Smooth muscle cell (in vitro differentiated cells): ENCODE measurements at regions not wholly inside any gene's neighbourhood (a gene's known extent, or its start where the extent isn't known, plus 50 kb on each side); places are given as distances from the start of the nearest gene placed in this dataset.

ENCODE experiments used
- DNase-seq: peaks from one replicate; lab custom pipeline; 2025; ENCODE audit not compliant: unreplicated experiment; lab: John Stamatoyannopoulos, UW
- H2AFZ ChIP-seq: fragments of 200-600 bp; sonication (generic); 2 replicates; pipeline ENCODE4 v1.6.0; 2016; ENCODE audit warnings: antibody characterized with exemption, low read depth, mild to moderate bottlenecking
- H3F3A ChIP-seq: fragments of 200-600 bp; sonication (generic); 2 replicates; pipeline ENCODE4 v1.6.0; 2017; ENCODE audit warnings: antibody characterized with exemption, low read depth
- H3K27ac ChIP-seq: fragments of 200-600 bp; sonication (generic); 2 replicates; pipeline ENCODE4 v1.5.1; 2016; ENCODE audit warnings: low read depth, mild to moderate bottlenecking
- H3K27me3 ChIP-seq: fragments of 200-600 bp; sonication (generic); 2 replicates; pipeline ENCODE4 v1.6.1; 2016; ENCODE audit warnings: low read depth, mild to moderate bottlenecking
- H3K36me3 ChIP-seq: fragments of 200-600 bp; sonication (generic); 2 replicates; pipeline ENCODE4 v1.5.1; 2016; ENCODE audit warnings: low read depth
- H3K4me1 ChIP-seq: fragments of 200-600 bp; sonication (generic); 2 replicates; pipeline ENCODE4 v1.5.1; 2016; ENCODE audit warnings: low read depth
- H3K4me2 ChIP-seq: fragments of 200-600 bp; sonication (generic); 2 replicates; pipeline ENCODE4 v1.6.0; 2016; ENCODE audit warnings: mild to moderate bottlenecking
- H3K4me3 ChIP-seq: fragments of 200-600 bp; sonication (generic); 2 replicates; pipeline ENCODE4 v1.5.1; 2016; ENCODE audit warnings: mild to moderate bottlenecking
- H3K79me2 ChIP-seq: fragments of 200-600 bp; sonication (generic); 2 replicates; pipeline ENCODE4 v1.6.0; 2016; ENCODE audit warnings: low read depth, mild to moderate bottlenecking
- H3K9ac ChIP-seq: fragments of 200-600 bp; sonication (generic); 2 replicates; pipeline ENCODE4 v1.6.0; 2016; ENCODE audit warnings: low read depth
- H3K9me3 ChIP-seq: fragments of 200-600 bp; sonication (generic); replicated peaks from 2 replicates; pipeline ENCODE4 v1.5.1; 2016; ENCODE audit warnings: low read depth
- H4K20me1 ChIP-seq: fragments of 200-600 bp; sonication (generic); 2 replicates; pipeline ENCODE4 v1.6.0; 2016; ENCODE audit warnings: low read depth
- CTCF ChIP-seq: fragments of 200-600 bp; sonication (generic); IDR thresholded peaks from 2 replicates; pipeline ENCODE4 v1.5.1; 2017; ENCODE audit warnings: borderline replicate concordance, mild to moderate bottlenecking, antibody characterized with exemption; ENCODE audit not compliant: insufficient read depth, poor library complexity, severe bottlenecking
- WGBS: methylation state at CpG from one replicate; pipeline ENCODE4 v1.1.7; 2016; ENCODE audit warnings: low lambda C conversion rate; 5-methylcytosine and 5-hydroxymethylcytosine counted together

- 29% methylated on average over 2 of the region's 2 CpGs for WGBS
- Histone ChIP-seq H3K36me3 (no peaks in the 10 kb centered on the region), H3K27ac (no peak overlapping the region), H3K79me2 (no peaks in the 10 kb centered on the region), H3K27me3 (no peaks in the 10 kb centered on the region), H3K4me3 (no peak overlapping the region), H4K20me1 (no peaks in the 10 kb centered on the region), H3K4me2 (no peak overlapping the region), H3K9ac (no peak overlapping the region), H3K9me3 (no peaks in the 10 kb centered on the region), H2AFZ (no peak overlapping the region), H3F3A (peaks cover 22% of the 10 kb centered on the region), H3K4me1 (peaks cover 3% of the 10 kb centered on the region)
- no peak for TF ChIP-seq CTCF
- DNase-seq, result no peak
These were observed 128.1 kb downstream of the RPL22L1 start for GRCh38 chr3:170741756-170742529.

- H3F3A ChIP-seq, result peaks cover 22% of the 10 kb centered on the region
- no peak for DNase-seq
These were observed 129.0 kb downstream of the RPL22L1 start for GRCh38 chr3:170740726-170741591.

GRCh38 chr3:170740285-170740684, 129.7 kb downstream of the RPL22L1 start:
- Histone ChIP-seq H3K27me3 (no peaks in the 10 kb centered on the region), H3K4me2 (no peak overlapping the region), H3K9ac (no peak overlapping the region), H3K36me3 (no peaks in the 10 kb centered on the region), H3K9me3 (no peaks in the 10 kb centered on the region), H3F3A (peaks cover 22% of the 10 kb centered on the region), H3K4me1 (peaks cover 3% of the 10 kb centered on the region), H3K27ac (no peak overlapping the region), H3K4me3 (no peak overlapping the region), H3K79me2 (no peaks in the 10 kb centered on the region), H4K20me1 (no peaks in the 10 kb centered on the region), H2AFZ (no peak overlapping the region)
- WGBS, result 94% methylated on average over 3 of the region's 3 CpGs
- no peak for TF ChIP-seq CTCF
- no peak for DNase-seq

More at GRCh38 chr3:170740726-170741591, 129.0 kb downstream of the RPL22L1 start:
- Histone ChIP-seq H3K4me2 (no peak overlapping the region), H3K36me3 (no peaks in the 10 kb centered on the region), H4K20me1 (no peaks in the 10 kb centered on the region), H3K27ac (no peak overlapping the region), H3K9ac (no peak overlapping the region), H3K79me2 (no peaks in the 10 kb centered on the region), H3K4me3 (no peak overlapping the region), H3K9me3 (no peaks in the 10 kb centered on the region), H3K27me3 (no peaks in the 10 kb centered on the region), H2AFZ (no peak overlapping the region), H3K4me1 (peaks cover 3% of the 10 kb centered on the region)
- no peak for TF ChIP-seq CTCF
- WGBS, result 76% methylated on average over 10 of the region's 10 CpGs
